Ishikawa (cell line): ENCODE measurements at regions not wholly inside any gene's neighbourhood (a gene's known extent, or its start where the extent isn't known, plus 50 kb on each side); places are given as distances from the start of the nearest gene placed in this dataset.

Experiments used
- CEBPB ChIP-seq: IDR thresholded peaks from 2 replicates; pipeline ENCODE4 v1.6.1; 2012
- CREB1 ChIP-seq: IDR thresholded peaks from 2 replicates; pipeline ENCODE4 v1.6.1; 2012; ENCODE audit warnings: low read depth
- EGR1 ChIP-seq: IDR thresholded peaks from 2 replicates; pipeline ENCODE4 v1.6.1; 2012
- EP300 ChIP-seq: IDR thresholded peaks from 2 replicates; pipeline ENCODE4 v1.6.1; 2012; ENCODE audit warnings: borderline replicate concordance
- FOXM1 ChIP-seq: IDR thresholded peaks from 2 replicates; pipeline ENCODE4 v1.6.1; 2012; ENCODE audit warnings: low read depth, borderline replicate concordance
- NFIC ChIP-seq: IDR thresholded peaks from 2 replicates; pipeline ENCODE4 v1.6.1; 2012
- RAD21 ChIP-seq: IDR thresholded peaks from 2 replicates; pipeline ENCODE4 v1.6.1; 2012; ENCODE audit warnings: low read depth
- TAF1 ChIP-seq: IDR thresholded peaks from 2 replicates; pipeline ENCODE4 v1.6.1; 2012; ENCODE audit warnings: low read depth, mild to moderate bottlenecking
- TCF12 ChIP-seq: IDR thresholded peaks from 2 replicates; pipeline ENCODE4 v1.6.1; 2012; ENCODE audit warnings: low read depth
- TEAD4 ChIP-seq: IDR thresholded peaks from 2 replicates; pipeline ENCODE4 v1.6.1; 2012
- YY1 ChIP-seq: IDR thresholded peaks from 2 replicates; pipeline ENCODE4 v1.6.1; 2012; ENCODE audit warnings: low read depth
- ZBTB7A ChIP-seq: IDR thresholded peaks from 2 replicates; pipeline ENCODE4 v1.6.1; 2012; ENCODE audit warnings: low read depth
- TF ChIP-seq, protein P1 (sequence below): IDR thresholded peaks from 2 replicates; pipeline ENCODE4 v1.6.1; 2012
- TF ChIP-seq, protein P2 (sequence below): IDR thresholded peaks from 2 replicates; pipeline ENCODE4 v1.6.1; 2012
- TF ChIP-seq, protein P3 (sequence below): IDR thresholded peaks from 2 replicates; pipeline ENCODE4 v1.6.1; 2012; ENCODE audit warnings: low read depth, mild to moderate bottlenecking

DNA sequence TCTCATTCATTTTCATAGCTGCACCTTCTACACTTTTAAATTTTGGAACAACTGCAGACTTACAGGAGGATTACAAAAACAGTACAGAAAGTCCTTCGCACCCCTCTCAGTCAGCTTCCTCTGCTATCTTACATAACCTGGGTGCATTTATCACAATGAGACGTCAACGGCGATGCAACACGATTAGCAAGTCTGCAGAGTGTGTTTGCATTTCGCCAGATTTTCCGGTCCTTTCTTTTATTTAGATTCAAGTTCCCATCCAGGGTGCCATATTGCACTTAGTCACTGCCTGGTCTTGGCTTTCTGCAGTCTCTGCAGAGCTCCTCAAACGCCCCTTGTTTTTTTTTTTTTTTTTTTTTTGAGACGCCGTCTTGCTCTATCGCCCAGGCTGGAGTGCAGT lies 85.9 kb downstream of the ASMT start:
- TF ChIP-seq TEAD4 (no peak), YY1 (no peak), TCF12 (no peak), FOXM1 (no peak), ZBTB7A (no peak), TAF1 (no peak), CEBPB (no peak), EP300 (no peak)
- TF ChIP-seq, protein P1, sequence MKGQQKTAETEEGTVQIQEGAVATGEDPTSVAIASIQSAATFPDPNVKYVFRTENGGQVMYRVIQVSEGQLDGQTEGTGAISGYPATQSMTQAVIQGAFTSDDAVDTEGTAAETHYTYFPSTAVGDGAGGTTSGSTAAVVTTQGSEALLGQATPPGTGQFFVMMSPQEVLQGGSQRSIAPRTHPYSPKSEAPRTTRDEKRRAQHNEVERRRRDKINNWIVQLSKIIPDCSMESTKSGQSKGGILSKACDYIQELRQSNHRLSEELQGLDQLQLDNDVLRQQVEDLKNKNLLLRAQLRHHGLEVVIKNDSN: no peak
- TF ChIP-seq, protein P2, sequence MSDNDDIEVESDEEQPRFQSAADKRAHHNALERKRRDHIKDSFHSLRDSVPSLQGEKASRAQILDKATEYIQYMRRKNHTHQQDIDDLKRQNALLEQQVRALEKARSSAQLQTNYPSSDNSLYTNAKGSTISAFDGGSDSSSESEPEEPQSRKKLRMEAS: no peak

DNA sequence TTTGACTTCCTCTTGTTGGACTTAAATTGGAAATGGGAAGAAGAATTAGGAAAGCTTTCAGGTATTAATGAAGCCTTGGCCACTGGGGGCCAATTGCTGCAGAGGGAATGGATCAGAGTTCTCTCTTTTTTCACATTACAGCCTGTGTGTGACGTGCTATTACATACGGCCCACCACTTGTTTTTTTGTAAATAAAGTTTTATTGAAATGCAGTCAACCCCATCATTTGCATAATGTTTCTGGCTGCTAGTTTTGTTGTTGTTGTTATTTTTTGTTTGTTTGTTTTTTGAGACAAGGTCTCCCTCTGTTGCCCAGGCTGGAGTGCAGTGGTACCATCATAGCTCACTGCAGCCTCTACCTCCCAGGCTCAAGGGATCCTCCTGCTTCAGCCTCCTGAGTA lies 98.4 kb downstream of the ASMT start:
- no peak for TF ChIP-seq FOXM1

DNA sequence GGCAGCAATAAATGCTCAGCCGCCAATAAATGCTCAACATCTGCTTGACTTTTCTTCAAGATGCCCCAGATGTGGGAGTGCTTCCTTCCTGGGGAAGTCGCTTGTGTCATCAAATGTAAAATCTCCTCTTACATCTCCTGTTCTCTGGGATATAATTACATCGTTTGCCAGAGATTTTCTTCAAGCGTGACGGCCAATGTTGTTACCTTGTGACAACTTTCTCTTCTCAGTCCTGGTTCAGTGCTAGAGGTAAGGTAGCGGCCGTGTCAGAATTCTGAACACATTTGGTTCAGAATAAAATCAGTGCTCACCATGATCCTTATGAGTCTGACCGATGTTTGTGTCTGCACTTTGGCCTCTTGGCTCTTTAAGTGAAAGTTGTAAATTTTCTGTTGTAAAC lies 102.5 kb downstream of the ASMT start:
- TF ChIP-seq, protein P3, sequence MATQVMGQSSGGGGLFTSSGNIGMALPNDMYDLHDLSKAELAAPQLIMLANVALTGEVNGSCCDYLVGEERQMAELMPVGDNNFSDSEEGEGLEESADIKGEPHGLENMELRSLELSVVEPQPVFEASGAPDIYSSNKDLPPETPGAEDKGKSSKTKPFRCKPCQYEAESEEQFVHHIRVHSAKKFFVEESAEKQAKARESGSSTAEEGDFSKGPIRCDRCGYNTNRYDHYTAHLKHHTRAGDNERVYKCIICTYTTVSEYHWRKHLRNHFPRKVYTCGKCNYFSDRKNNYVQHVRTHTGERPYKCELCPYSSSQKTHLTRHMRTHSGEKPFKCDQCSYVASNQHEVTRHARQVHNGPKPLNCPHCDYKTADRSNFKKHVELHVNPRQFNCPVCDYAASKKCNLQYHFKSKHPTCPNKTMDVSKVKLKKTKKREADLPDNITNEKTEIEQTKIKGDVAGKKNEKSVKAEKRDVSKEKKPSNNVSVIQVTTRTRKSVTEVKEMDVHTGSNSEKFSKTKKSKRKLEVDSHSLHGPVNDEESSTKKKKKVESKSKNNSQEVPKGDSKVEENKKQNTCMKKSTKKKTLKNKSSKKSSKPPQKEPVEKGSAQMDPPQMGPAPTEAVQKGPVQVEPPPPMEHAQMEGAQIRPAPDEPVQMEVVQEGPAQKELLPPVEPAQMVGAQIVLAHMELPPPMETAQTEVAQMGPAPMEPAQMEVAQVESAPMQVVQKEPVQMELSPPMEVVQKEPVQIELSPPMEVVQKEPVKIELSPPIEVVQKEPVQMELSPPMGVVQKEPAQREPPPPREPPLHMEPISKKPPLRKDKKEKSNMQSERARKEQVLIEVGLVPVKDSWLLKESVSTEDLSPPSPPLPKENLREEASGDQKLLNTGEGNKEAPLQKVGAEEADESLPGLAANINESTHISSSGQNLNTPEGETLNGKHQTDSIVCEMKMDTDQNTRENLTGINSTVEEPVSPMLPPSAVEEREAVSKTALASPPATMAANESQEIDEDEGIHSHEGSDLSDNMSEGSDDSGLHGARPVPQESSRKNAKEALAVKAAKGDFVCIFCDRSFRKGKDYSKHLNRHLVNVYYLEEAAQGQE: no peak
- TF ChIP-seq TEAD4: no peak
- no peak for TF ChIP-seq ZBTB7A
- TF ChIP-seq YY1: no peak
- no peak for TF ChIP-seq RAD21
- no peak for TF ChIP-seq TAF1
- no peak for TF ChIP-seq NFIC
- no peak for TF ChIP-seq EGR1
- no peak for TF ChIP-seq CEBPB
- no peak for TF ChIP-seq CREB1

DNA sequence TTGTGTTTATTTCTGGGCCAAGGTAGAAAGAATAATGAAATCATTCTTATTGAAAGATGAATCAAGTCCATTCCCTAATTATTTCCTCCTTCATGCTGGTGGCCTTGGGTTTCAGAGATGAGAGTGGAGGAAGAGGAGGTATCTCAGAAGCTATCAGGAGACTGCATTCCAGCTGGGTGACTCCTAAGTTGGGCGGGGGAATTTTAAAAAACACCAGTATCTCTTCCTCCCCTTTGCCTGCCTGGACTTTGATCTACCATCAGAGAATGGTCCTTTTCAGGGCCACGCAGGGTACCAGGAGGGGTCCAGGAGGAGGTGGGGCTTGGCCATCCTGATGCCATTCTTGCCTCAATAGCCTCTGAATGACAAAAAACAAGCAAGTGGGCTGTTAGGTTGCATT lies 104.4 kb downstream of the ASMT start:
- TF ChIP-seq, protein P1: no peak
- no peak for TF ChIP-seq CREB1

DNA sequence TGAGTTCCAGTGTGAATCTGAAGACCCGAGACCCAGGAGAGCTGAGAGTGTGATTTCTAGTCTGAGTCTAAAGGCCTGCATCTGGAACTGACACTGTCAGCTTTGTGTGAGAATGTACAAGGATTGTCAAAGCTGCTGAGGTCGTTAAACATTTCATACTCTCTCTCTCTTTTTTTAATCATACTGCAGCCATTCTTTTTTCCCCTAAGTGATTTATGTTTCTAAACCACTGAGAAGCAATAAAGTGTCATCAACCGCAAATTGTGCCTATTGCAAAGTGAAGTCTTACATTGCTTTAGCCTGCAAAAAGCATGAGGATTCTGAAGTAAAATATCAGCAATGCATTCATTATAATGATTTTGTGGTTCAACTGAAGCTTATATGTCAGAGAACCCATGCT lies 106.0 kb downstream of the ASMT start:
- TF ChIP-seq EP300 (no peak), EGR1 (no peak), ZBTB7A (no peak), FOXM1 (no peak), TEAD4 (no peak), TCF12 (no peak), YY1 (no peak), CREB1 (no peak), CEBPB (no peak), TAF1 (no peak), RAD21 (no peak), NFIC (no peak)
- TF ChIP-seq, protein P2: no peak
- TF ChIP-seq, protein P1: no peak
- TF ChIP-seq, protein P3: no peak

DNA sequence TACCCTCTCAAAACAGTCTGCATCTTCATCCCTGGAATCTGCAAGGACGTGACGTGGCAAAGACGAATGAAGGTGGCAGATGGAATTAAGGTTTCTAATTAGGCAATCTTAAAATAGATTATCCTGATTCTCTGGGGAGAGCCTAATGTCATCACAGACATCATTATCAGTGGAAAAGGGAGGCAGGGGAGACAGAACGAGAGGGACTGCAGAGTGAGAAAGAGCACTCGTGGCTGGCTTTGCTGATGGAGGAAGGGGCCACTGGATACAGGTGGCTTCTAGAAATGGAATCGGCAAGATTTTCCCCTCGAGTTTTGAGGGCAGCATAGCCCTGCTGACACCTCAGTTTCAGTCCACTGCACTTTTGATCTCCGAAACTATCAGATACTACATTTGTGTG lies 110.6 kb downstream of the ASMT start:
- TF ChIP-seq TEAD4 (no peak), TCF12 (no peak), NFIC (no peak), RAD21 (no peak), CREB1 (no peak), FOXM1 (no peak), ZBTB7A (no peak), TAF1 (no peak), YY1 (no peak), EP300 (no peak), CEBPB (no peak), EGR1 (no peak)
- TF ChIP-seq, protein P3: no peak
- TF ChIP-seq, protein P2: no peak
- TF ChIP-seq, protein P1: no peak
